HG02642 (cell line): ENCODE measurements at regions not wholly inside any gene's neighbourhood (a gene's known extent, or its start where the extent isn't known, plus 50 kb on each side); places are given as distances from the start of the nearest gene placed in this dataset.

Source experiments
- ATAC-seq: cut with Tn5 transposase; IDR thresholded peaks from one replicate; pipeline ENCODE4 v1.9.1; 2021; ENCODE audit warnings: mild to moderate bottlenecking; ENCODE audit not compliant: unreplicated experiment, poor library complexity

DNA sequence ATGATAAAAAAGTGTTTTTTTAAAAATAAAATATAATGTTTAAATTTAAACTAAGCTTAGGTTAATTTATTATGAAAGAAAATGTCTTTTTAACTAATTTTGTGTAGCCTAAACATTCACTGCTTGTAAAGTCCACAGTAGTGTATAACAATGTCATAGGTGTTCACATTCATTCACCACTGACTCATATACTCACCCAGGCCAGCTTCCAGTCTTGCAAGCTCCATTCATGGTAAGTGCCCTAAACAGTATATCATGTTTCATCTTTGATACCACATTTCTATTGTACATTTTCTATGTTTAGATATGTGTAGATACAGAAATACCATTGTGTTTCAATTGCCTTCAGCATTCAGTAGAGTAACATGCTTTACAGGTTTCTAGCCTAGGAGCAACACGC lies 530.3 kb downstream of the EPHA5 start:
- ATAC-seq = no peak

- ATAC-seq = no peak
Measured at GRCh38 chr4:65126200-65126599, 544.1 kb downstream of the EPHA5 start.

GRCh38 chr4:65120287-65120686 lies 550.0 kb downstream of the EPHA5 start:
- ATAC-seq = no peak

- ATAC-seq = no peak
Measured at GRCh38 chr4:65102419-65102818, 567.9 kb downstream of the EPHA5 start.

GRCh38 chr4:65096630-65097029 lies 573.7 kb downstream of the EPHA5 start:
- ATAC-seq = no peak

DNA sequence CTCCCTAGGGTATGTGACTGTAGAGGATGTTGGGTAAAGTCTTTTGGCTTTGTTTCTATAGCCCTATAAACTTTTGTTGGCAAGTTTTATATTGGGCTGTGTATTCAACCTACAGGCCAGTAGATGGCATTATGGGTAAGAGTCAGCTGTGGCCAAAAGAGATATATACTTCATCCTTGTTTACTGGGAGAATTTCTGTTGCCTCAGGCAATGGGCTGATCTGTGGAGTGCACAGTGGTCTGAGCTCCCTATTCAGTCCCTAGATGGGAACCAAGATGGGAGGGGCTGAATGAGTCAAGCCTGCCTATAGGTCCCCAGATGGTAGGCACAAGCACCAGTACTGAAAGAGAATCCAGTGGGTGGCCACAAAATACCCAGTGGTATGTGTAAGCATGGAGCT lies 580.6 kb downstream of the EPHA5 start:
- ATAC-seq = no peak

DNA sequence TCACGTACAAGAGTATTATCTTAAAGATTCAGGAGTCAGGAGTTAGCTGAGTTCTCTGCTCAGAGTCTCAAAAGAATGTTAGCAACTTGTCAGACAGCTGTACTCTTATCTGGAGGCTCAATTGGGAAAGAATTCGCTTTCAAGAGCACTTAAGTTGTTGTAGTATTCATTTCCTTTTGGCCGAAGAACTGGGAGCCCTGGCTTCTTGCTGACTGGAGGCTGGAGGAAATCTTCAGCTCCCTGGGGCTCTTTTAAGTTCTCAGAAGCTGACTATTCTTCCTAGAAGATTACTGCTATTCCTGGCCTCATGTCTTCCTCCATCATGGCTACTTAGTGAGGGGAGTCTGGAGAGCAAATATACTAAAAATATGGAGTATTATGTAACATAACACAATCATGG lies 587.2 kb downstream of the EPHA5 start:
- ATAC-seq = no peak

GRCh38 chr4:65071564-65071963 lies 598.7 kb downstream of the EPHA5 start:
- ATAC-seq = no peak

- ATAC-seq = no peak
Measured at GRCh38 chr4:65069177-65069576, 601.1 kb downstream of the EPHA5 start.

DNA sequence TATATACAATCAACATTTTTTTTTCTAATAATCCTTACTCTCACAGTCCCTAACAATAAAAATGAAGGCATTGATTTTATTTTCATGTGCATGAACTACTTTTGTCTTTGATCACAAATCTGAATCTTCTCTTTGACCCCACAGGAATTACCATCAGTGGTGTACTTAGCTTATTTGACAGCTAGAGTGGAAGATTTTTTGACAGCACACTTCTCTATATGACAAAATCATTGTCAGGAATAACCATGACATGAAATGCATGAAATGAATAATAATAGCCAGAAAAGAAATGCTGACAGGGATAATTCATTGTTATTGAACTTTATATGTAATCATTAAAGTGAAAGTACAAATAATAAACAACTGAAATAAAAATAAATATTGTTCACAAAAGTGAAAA lies 604.2 kb downstream of the EPHA5 start:
- ATAC-seq = no peak

DNA sequence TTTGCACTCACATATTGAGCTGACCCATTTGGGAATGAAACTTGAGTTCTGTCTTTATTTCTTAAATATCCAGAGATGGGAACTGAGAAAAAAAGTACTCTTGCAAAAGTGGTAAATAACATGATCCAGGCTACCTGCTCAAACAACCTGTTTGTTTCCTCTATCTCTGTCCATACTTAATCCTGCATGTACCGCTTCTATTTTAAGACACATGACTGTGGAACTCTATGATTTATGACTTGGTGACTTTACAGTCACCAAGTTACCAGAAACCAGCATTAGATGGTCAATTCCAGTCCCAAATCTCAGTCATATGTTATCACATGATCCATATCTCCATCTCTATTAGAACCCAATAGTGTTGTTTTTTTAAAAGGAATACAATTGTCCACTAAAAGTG lies 606.7 kb downstream of the EPHA5 start:
- no peak for ATAC-seq

GRCh38 chr4:65050786-65051185 lies 619.5 kb downstream of the EPHA5 start:
- no peak for ATAC-seq

DNA sequence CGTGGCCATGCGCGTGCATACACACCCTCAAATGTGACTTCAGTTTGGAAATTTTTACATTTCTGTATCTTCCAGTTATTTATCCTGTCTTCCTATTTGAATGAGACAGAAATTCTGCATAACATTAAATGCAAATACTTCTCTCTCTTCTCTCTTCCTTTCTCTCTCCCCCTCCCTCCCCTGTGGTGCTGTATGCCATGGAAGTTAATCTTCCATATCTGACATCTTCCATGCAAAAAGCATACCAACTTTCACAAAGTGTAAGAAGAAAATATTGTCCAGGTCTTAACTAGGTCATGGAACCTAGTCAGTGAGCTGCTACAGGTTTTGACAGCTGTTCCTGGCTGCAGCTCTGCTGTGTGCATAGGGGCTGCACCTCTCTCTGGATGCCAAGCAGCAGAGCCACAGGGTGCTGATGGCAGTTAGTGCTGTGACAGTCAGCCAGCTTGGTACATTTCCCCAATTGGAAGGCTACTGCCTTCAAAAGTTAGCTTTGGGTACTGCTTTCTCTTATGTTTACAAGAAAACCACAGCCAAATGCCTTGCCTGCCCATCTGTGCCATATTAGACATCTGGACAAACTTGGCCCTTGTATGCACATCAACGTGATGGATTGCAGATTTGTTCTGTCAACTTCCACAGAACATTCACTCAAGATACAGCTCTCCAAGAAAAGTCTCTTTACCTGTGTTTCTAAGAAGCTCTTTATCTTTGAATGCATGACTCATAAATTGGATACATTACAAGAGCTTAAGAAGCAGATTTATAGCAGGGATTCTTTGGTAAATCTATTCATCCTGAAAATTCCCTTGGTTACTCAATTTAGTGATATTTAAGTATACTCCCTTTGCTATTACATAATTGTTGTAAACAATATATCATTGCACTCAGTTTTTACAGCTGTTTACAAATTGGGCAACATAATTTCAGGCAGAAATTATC lies 623.8 kb downstream of the EPHA5 start:
- no peak for ATAC-seq

GRCh38 chr4:65033899-65034298 lies 624.6 kb upstream of the TECRL start:
- no peak for ATAC-seq

DNA sequence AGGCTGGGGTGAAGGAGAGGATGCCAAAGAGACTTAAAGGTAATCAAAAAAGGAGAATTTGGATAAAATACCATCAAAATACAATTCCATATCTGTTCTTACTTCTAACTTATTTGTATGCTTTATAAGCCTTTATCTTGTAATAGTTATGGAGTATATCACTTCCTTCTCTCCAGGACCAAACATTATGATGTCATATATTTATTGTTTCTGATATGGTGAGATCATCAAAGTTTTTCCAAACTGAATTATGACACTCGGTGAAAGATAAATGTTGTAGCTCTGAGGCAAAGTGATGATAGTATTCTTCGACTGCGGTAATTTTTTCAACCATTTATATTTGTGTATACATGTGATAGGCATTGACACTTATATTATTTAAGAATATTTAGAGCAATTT lies 619.3 kb upstream of the TECRL start:
- no peak for ATAC-seq

GRCh38 chr4:65023883-65024670 lies 614.8 kb upstream of the TECRL start:
- ATAC-seq = no peak

DNA sequence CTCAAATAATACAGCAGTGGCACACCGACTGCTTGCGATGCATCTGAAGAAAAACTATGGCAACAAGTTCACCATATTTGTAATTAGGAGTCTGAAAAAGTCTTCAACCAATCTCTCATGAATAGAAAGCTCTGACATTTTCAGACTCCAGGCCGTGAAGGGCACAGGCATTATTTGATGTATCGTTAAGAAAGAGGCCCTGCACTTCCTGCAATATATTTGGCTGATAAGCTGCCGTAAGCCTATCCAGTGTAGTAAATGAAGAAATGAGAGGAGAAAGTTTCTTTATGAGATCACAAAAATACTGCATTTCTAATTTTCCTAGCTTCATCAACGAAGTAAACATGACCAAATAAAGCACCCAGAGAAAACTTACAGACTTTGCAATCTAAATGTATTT lies 613.8 kb upstream of the TECRL start:
- no peak for ATAC-seq

DNA sequence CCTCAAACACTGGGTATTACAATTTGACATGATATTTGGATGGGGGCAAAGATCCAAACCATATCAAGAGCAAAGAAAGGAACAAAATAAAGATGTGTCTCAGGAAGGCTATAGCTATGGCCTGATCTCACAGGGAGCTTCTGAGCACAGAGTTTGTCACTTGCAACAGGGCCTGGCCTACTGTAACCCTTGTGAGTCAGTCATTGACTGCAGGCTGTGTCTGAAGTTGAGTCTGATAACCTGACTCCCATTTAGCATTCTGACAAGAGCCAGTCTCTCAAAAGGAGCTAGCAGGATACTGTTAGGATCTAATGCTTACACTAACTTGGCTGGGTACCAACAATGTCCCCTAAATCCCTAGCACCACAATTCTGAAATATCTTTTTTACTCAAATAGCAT lies 612.5 kb upstream of the TECRL start:
- no peak for ATAC-seq

- ATAC-seq = no peak
Measured at GRCh38 chr4:65021149-65021548, 611.9 kb upstream of the TECRL start.

GRCh38 chr4:65019775-65020174 lies 610.5 kb upstream of the TECRL start:
- ATAC-seq = no peak

DNA sequence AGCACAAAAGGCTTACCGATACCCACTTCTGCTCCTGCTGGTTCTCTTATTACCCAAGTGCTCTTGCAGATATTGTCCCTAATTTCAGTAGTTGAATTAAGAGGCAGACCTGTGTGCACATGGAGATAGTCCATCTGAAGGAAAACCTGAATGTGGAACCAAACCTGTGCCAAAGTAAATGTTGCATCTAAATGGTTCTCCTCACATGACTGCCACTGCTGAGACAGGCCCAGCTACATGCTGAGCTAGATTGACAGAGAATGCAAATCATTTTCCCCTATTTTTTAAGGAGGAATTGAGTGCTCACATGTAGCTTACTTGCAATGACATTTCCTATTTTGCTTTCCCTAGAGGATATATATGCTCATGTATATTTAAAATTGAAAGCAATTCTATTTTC lies 609.1 kb upstream of the TECRL start:
- ATAC-seq = no peak

- ATAC-seq = no peak
Measured at GRCh38 chr4:65014078-65014477, 604.8 kb upstream of the TECRL start.
